Psoas muscle (tissue), 7 donors: ENCODE measurements at regions not wholly inside any gene's neighbourhood (a gene's known extent, or its start where the extent isn't known, plus 50 kb on each side); places are given as distances from the start of the nearest gene placed in this dataset.

Experiments
- ATAC-seq, 4 donors: fragments of 200-7000 bp; cut with Tn5 transposase; one replicate each; pipeline ENCODE4 v1.9.1; 2020; ENCODE audit warnings: moderate library complexity in 3 of 4, mild to moderate bottlenecking in 2 of 4
- DNase-seq, 2 donors: peaks; one replicate each; pipeline ENCODE4 v3.0.0-alpha.2; 2020
- H3K27ac ChIP-seq: fragments of 200-600 bp; one replicate; pipeline ENCODE4 v1.8.0; 2022
- H3K27me3 ChIP-seq, 3 donors: fragments of 200-600 bp in 1 of 3; one replicate each; pipeline versions ENCODE4 v1.6.1 to v1.8.0; 2013 to 2022; ENCODE audit warnings: low read length in 2 of 3, mild to moderate bottlenecking in 2 of 3, moderate library complexity in 1 of 3; ENCODE audit not compliant: insufficient read depth in 3 of 3
- H3K36me3 ChIP-seq, 2 donors: fragments of 200-600 bp in 1 of 2; one replicate each; pipeline versions ENCODE4 v1.6.1 to v1.8.0; 2013 to 2022; ENCODE audit warnings: low read depth in 1 of 2, mild to moderate bottlenecking in 1 of 2, moderate library complexity in 1 of 2; ENCODE audit not compliant: insufficient read depth in 1 of 2
- H3K4me1 ChIP-seq: fragments of 200-600 bp; one replicate; pipeline ENCODE4 v1.8.0; 2022
- H3K4me3 ChIP-seq: fragments of 200-600 bp; one replicate; pipeline ENCODE4 v1.8.0; 2022; ENCODE audit warnings: mild to moderate bottlenecking
- H3K9me3 ChIP-seq: fragments of 200-600 bp; one replicate; pipeline ENCODE4 v1.8.0; 2022
- WGBS, 3 donors: extraction: QIAGEN DNeasy Blood & Tissue Kit; methylation state at CpG; one replicate each; pipeline versions ENCODE4 v1.1.6 to v1.1.7; 2013; 5-methylcytosine and 5-hydroxymethylcytosine counted together
- intact Hi-C, 2 donors: fragments of 100-400 bp; cut with DNase I; formaldehyde crosslinking; loops; one replicate each; pipeline versions ENCODE4 v1.11.0 to v1.14.2; 2022
- TF ChIP-seq, protein P1 (sequence below): fragments of 200-600 bp; IDR thresholded peaks from one replicate; pipeline ENCODE4 v1.8.0; 2022; ENCODE audit warnings: antibody characterized with exemption
- donor health status: healthy with polysubstance abuse.
- donor health status: DM: no; HTN: no; CAD: no; lungs with moderate emphysema.
- donor health status: Bipolar disorder and iron deficiency.
- donor health status: healthy.
- donor health status: DM: yes; HTN: yes; CAD: no.
- donor health status: DM: no; HTN: no; CAD: no.
- donor health status: DM: yes; HTN: yes; CAD: no.

DNA sequence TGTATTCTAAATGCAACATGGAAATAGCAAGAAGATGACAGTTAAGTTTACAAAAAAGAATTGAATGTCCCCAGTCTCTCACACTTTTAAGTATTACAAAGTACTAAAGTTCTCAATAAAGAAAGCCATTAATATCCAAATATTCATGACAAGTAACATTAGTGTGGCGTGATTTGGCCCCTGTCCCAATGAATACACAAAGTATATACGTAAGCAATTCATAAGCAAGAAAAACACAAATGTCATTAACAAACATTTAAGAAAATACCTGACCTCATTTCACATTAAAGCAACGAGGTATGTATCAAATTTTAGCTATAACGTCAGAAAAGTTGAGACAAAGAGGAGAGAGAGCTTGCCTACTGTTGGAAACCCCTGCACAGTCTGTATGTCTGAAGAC, 241.9 kb upstream of the IRS2 start:
- Histone ChIP-seq H3K27ac (no peak overlapping the region), H3K27me3 (no peaks in the 10 kb centered on the region), H3K4me3 (no peak overlapping the region), H3K4me1 (peaks cover 9% of the 10 kb centered on the region), H3K36me3 (no peaks in the 10 kb centered on the region), H3K9me3 (no peaks in the 10 kb centered on the region)
- WGBS, 3 donors, result 71 to 78% (median 72%) methylated on average over 4 of the region's 4 CpGs
- ATAC-seq (no peak), DNase-seq (no peak)
- TF ChIP-seq, protein P1, sequence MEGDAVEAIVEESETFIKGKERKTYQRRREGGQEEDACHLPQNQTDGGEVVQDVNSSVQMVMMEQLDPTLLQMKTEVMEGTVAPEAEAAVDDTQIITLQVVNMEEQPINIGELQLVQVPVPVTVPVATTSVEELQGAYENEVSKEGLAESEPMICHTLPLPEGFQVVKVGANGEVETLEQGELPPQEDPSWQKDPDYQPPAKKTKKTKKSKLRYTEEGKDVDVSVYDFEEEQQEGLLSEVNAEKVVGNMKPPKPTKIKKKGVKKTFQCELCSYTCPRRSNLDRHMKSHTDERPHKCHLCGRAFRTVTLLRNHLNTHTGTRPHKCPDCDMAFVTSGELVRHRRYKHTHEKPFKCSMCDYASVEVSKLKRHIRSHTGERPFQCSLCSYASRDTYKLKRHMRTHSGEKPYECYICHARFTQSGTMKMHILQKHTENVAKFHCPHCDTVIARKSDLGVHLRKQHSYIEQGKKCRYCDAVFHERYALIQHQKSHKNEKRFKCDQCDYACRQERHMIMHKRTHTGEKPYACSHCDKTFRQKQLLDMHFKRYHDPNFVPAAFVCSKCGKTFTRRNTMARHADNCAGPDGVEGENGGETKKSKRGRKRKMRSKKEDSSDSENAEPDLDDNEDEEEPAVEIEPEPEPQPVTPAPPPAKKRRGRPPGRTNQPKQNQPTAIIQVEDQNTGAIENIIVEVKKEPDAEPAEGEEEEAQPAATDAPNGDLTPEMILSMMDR, result no peak
- intact Hi-C loops, result no loop called here

DNA sequence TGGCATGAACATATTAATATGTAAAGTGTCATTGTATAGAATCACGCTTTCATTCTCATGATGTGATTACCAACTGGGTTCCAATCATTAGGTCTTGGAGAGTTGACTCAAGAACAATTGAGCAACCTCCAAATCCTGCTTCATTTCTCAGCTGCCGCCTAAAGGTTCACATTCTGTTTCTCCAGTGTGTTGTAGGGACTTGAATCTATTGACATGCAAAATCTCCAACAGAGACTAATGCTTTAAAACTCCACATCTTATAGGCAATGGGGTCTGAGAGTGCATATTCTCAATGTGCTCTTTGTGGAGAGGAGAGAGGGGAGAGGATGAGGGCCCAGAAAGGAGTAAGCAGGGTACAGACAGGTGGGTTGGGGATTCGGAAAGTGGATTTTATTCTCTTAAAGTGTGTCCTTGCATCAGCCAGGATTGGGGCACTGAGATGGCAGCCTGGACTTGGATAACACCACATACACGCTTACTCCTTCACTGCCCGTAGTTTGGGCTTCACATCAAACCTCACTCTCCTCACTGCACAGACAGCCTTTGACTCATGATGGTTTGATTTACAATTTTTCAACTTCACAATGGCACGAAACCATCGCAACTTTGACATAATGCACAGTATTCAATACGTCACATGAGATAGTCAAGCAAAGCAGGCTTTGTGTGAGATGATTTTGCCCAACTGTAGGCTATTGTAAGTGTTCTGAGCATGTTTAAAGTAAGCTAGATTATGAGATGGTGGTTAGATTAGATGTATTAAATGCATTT, 241.3 kb upstream of the IRS2 start:
- ATAC-seq (no peak), DNase-seq (no peak)
- intact Hi-C loops, result no loop called here
- Histone ChIP-seq H3K4me3 (no peak overlapping the region), H3K27me3 (no peaks in the 10 kb centered on the region), H3K36me3 (no peaks in the 10 kb centered on the region), H3K27ac (no peak overlapping the region), H3K9me3 (no peaks in the 10 kb centered on the region), H3K4me1 (peaks cover 9% of the 10 kb centered on the region)
- TF ChIP-seq, protein P1, result no peak
- WGBS, 3 donors, result 80 to 84% (median 84%) methylated on average over 8 of the region's 8 CpGs

- ATAC-seq, result peak in 2 of 4 donors; percentile 18 to 53
- peaks cover 9% of the 10 kb centered on the region for H3K4me1 ChIP-seq
- 0% methylated on average over 1 of the region's 1 CpG for WGBS, 3 donors
- no peaks in the 10 kb centered on the region for H3K9me3 ChIP-seq
- H3K36me3 ChIP-seq, result no peaks in the 10 kb centered on the region
- H3K27me3 ChIP-seq, result no peaks in the 10 kb centered on the region
- TF ChIP-seq, protein P1, result no peak
- no peak for DNase-seq
- peak overlapping the region; percentile 69 for H3K27ac ChIP-seq
- no peak overlapping the region for H3K4me3 ChIP-seq
- intact Hi-C loops, result no loop called here
These were observed 238.2 kb upstream of the IRS2 start for GRCh38 chr13:110024645-110024980.

DNA sequence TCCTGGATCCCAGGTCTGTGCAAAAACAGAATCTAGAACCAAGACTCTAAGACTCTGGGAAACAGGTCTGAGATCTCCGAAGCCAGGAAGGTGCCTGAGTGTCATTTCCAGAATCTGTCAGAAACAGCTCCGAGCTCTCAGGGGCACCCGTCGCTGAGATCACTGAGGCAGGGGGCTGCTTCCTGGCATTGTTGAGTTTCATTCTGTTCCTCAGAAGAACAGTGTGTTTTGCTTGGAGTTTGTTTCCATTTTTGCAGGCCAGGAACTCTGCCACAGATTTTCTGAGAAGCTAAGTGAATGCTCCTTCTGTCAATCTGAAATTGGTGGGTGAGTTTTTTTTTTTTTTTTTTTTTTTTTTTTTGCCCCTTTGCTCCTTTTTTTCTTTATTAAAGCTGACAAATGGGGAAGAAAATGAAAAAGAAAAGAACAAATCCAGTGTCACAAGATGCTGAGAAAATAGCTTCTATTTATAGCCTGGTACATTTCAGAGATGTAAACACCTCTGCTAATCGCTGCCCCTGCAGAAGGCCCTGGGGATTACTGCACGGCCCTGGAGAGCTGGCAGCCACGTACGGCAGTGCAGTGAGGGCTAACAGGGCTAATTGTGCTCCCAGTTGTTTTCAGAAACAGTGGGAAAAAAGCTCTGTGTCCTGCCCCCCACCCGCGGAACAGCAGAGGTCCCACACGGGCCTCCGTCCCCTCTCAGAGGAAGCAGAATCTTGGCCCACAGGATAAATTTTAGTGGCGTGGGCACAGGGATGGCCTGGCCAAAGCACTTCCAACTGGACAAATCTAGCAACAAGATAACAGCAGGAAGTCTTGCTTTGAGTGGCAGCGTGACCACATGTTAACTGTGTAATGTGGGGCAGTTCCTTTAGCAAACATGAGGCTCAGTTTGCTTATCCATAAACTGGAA, 237.6 kb upstream of the IRS2 start:
- Histone ChIP-seq H3K9me3 (no peaks in the 10 kb centered on the region), H3K36me3 (no peaks in the 10 kb centered on the region), H3K4me3 (no peak overlapping the region), H3K27me3 (no peaks in the 10 kb centered on the region), H3K27ac (peak overlapping the region; percentile 69), H3K4me1 (peaks cover 9% of the 10 kb centered on the region)
- intact Hi-C loops, result no loop called here
- DNase-seq, result peak in 1 of 2 donors; percentile 61
- TF ChIP-seq, protein P1, result no peak
- ATAC-seq, result peak; percentile 68 to 97 (median 88)
- WGBS, 3 donors, result 31 to 38% (median 35%) methylated on average over 14 of the region's 14 CpGs
